Tibial nerve (tissue), 4 donors: ENCODE measurements at regions not wholly inside any gene's neighbourhood (a gene's known extent, or its start where the extent isn't known, plus 50 kb on each side); places are given as distances from the start of the nearest gene placed in this dataset.
"Not testable (repeated sequence)": the region's sequence is repeated elsewhere in the genome, so short reads cannot be mapped to it uniquely, and the experiment has no call there.

Source experiments
- DNase-seq, 2 donors: peaks; one replicate each; pipeline ENCODE4 v3.0.0-alpha.2; 2019; ENCODE audit warnings: low spot score in 2 of 2
- H3K27ac ChIP-seq, 4 donors: fragments of 200-600 bp; sonication (generic) in 3 of 4; one replicate each; pipeline ENCODE4 v1.5.1; 2017 to 2019; ENCODE audit warnings: mild to moderate bottlenecking in 1 of 4
- H3K27me3 ChIP-seq, 2 donors: fragments of 200-600 bp; sonication (generic) in 1 of 2; one replicate each; pipeline versions ENCODE4 v1.5.1 to v1.6.0; 2017 to 2019
- H3K36me3 ChIP-seq, 3 donors: fragments of 200-600 bp; sonication (generic); one replicate each; pipeline ENCODE4 v1.5.1; 2018 to 2019
- H3K4me1 ChIP-seq, 4 donors: fragments of 200-600 bp; sonication (generic) in 3 of 4; one replicate each; pipeline ENCODE4 v1.5.1; 2017 to 2019
- H3K4me3 ChIP-seq, 4 donors: fragments of 200-600 bp; sonication (generic) in 3 of 4; one replicate each; pipeline ENCODE4 v1.5.1; 2017 to 2019; ENCODE audit warnings: mild to moderate bottlenecking in 1 of 4, moderate library complexity in 1 of 4
- H3K9me3 ChIP-seq, 4 donors: fragments of 200-600 bp; sonication (generic) in 3 of 4; one replicate each; pipeline ENCODE4 v1.5.1; 2017 to 2019
- CTCF ChIP-seq, 5 experiments: fragments of 200-600 bp in 3 of 5; fragments of 450-650 bp in 2 of 5; sonication (generic) in 3 of 5; IDR thresholded peaks; one replicate each; pipeline ENCODE4 v1.5.1; 2016 to 2019; ENCODE audit warnings: antibody characterized with exemption in 5 of 5, mild to moderate bottlenecking in 3 of 5, moderate library complexity in 2 of 5
- EP300 ChIP-seq, 2 donors: sonication (generic); formaldehyde crosslinking; IDR thresholded peaks; one replicate each; pipeline ENCODE4 v1.6.1; 2017; ENCODE audit warnings: antibody characterized with exemption in 2 of 2, mild to moderate bottlenecking in 1 of 2
- POLR2A ChIP-seq, 2 donors: fragments of 450-650 bp; IDR thresholded peaks; one replicate each; pipeline ENCODE4 v1.6.1; 2017; ENCODE audit warnings: antibody characterized with exemption in 2 of 2, mild to moderate bottlenecking in 2 of 2, moderate library complexity in 2 of 2
- WGBS, 2 donors: methylation state at CpG; one replicate each; pipeline ENCODE4 v1.1.5; 2018; 5-methylcytosine and 5-hydroxymethylcytosine counted together

DNA sequence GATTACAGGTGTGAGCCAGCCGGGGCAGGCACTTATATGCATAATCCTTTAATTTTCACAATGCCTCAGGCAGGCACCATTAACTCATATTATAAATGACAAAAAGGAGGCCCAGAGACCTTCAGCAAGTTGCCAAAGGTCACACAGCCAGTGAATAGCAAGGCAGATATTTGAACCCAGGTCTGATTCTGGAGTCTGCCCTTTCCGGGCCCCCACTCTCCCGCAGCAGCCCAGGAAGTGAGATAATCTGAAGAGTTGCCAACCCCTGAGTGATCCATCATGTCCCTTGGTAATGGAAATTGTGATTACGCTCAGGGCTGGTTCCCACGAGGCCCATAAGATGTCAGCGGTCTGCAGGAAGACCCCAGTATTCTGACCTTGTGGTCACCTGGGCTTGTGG is 95.3 kb upstream of the MED13L start:
- Histone ChIP-seq H3K4me3 (no peak overlapping the region), H3K36me3 (no peaks in the 10 kb centered on the region), H3K27ac (no peak overlapping the region), H3K9me3 (no peaks in the 10 kb centered on the region), H3K4me1 (peaks cover 0 to 27% (median 2%) of the 10 kb centered on the region in 4 donors), H3K27me3 (no peaks in the 10 kb centered on the region)
- TF ChIP-seq EP300 (IDR thresholded peaks at IDR 0.05): no peak
- no peak for TF ChIP-seq POLR2A (IDR thresholded peaks at IDR 0.05)
- 77 to 81% methylated on average over 6 of the region's 6 CpGs for WGBS, 2 donors
- no peak for DNase-seq

GRCh38 chr12:116373572-116374206 is 96.2 kb upstream of the MED13L start:
- WGBS, 2 donors: 52 to 67% methylated on average over 12 of the region's 12 CpGs
- H3K27ac ChIP-seq: peak overlapping the region in 1 of 4 donors; percentile 5
- no peak for TF ChIP-seq CTCF (IDR thresholded peaks at IDR 0.05)
- TF ChIP-seq EP300 (IDR thresholded peaks at IDR 0.05): no peak
- TF ChIP-seq POLR2A (IDR thresholded peaks at IDR 0.05): no peak
- DNase-seq: no peak
- no peaks in the 10 kb centered on the region for H3K9me3 ChIP-seq
- no peaks in the 10 kb centered on the region for H3K36me3 ChIP-seq
- H3K4me1 ChIP-seq: peaks cover 0 to 23% (median 2%) of the 10 kb centered on the region in 4 donors
- H3K4me3 ChIP-seq: no peak overlapping the region
- H3K27me3 ChIP-seq: no peaks in the 10 kb centered on the region

DNA sequence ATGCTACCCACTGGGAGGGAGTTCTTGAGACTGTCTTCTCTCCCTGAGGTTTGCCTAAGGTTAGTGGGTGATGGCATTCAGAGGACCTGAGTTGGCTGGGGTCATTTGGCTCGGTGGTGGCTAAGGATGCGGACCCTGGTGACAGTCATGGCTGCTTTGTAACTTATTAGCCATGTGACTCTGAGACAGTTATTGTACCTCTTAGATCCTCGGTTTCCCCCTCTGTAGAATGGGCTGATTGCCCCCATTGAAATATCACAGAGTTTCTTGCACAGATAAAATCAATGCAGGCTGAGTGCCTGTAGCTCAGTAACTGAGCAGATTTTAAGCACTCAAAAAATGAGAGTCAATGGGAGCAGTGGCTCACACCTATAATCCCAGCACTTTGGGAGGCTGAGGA is 96.7 kb upstream of the MED13L start:
- Histone ChIP-seq H3K27me3 (no peaks in the 10 kb centered on the region), H3K4me3 (no peak overlapping the region), H3K9me3 (no peaks in the 10 kb centered on the region), H3K27ac (no peak overlapping the region), H3K36me3 (no peaks in the 10 kb centered on the region), H3K4me1 (peaks cover 0 to 23% (median 2%) of the 10 kb centered on the region in 4 donors)
- DNase-seq: no peak
- WGBS, 2 donors: 81 to 86% methylated on average over 3 of the region's 3 CpGs
- TF ChIP-seq POLR2A (IDR thresholded peaks at IDR 0.05) (no peak), EP300 (IDR thresholded peaks at IDR 0.05) (no peak), CTCF (IDR thresholded peaks at IDR 0.05) (no peak)

GRCh38 chr12:116375278-116375842 is 97.9 kb upstream of the MED13L start:
- H3K9me3 ChIP-seq: no peaks in the 10 kb centered on the region
- H3K27me3 ChIP-seq: no peaks in the 10 kb centered on the region
- H3K4me3 ChIP-seq: no peak overlapping the region
- DNase-seq: no peak
- TF ChIP-seq POLR2A (IDR thresholded peaks at IDR 0.05) (no peak), EP300 (IDR thresholded peaks at IDR 0.05) (no peak), CTCF (IDR thresholded peaks at IDR 0.05) (no peak)
- no peak overlapping the region for H3K27ac ChIP-seq
- WGBS, 2 donors: 83 to 85% methylated on average over 9 of the region's 9 CpGs
- H3K4me1 ChIP-seq: peaks cover 0 to 22% (median 2%) of the 10 kb centered on the region in 4 donors
- no peaks in the 10 kb centered on the region for H3K36me3 ChIP-seq

DNA sequence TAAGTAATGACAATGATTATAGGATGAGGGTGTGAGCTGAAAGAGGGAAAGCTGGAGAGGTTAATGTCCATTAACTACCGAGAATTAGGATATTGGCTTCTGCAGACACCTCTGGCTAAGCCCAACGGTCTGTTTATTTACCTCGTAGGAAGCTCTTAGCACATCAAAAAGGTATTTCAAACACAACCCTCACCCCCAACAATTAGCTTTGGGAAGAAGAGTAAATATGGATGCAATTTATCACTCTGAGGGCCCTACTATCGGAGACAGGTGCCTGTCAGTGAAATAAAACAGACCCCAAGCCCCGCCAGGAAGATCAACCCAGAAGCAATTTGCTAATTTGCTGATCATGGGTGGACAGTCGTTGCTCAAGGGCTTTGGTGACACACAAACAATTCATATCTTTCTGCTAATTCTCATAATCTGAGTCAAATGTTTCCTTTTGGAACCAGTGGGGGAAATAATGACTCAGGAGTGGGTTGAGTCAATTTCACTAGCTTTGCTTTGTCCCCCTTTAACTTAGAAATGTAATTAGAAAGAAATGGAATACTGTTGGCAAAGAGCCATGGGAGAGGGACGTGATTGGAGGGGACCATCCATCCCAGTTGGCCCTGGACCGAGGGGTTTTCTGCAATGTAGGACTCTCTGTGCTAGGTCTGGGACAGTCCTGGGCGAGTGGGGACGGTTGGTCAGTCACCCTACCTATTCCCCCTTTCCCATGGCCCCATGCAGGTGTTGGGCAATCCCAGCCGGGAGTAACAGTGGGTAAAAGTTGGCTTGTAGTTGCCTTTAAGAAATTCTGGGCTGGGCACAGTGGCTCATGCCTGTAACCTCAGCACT is 99.1 kb upstream of the MED13L start:
- Histone ChIP-seq H3K36me3 (no peaks in the 10 kb centered on the region), H3K4me1 (peaks cover 0 to 22% (median 3%) of the 10 kb centered on the region in 4 donors), H3K9me3 (no peaks in the 10 kb centered on the region), H3K4me3 (no peak overlapping the region), H3K27ac (no peak overlapping the region), H3K27me3 (no peaks in the 10 kb centered on the region)
- WGBS, 2 donors: 61 to 66% methylated on average over 11 of the region's 11 CpGs
- TF ChIP-seq EP300 (IDR thresholded peaks at IDR 0.05) (no peak), POLR2A (IDR thresholded peaks at IDR 0.05) (no peak), CTCF (IDR thresholded peaks at IDR 0.05) (no peak)
- DNase-seq: no peak

DNA sequence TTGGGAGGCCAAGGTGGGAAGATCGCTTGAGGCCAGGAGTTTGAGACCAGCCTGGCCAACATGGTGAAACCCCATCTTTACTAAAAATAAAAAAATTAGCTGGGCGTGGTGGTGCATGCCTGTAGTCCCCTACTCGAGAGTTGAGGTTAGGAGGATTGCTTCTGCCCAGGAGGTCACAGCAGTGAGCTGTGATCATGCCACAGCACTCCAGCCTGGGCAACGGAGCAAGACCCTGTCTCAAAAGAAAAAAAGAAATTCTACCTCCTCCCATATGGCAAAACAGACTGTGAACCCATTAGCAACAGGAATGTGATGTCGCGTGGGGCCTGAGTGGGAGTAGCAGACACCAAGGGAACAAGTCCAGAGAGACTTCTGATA is 99.7 kb upstream of the MED13L start:
- WGBS, 2 donors: 90 to 92% methylated on average over 6 of the region's 6 CpGs
- not testable (repeated sequence) for H3K36me3 ChIP-seq, DNase-seq, H3K4me3 ChIP-seq, H3K9me3 ChIP-seq, H3K27ac ChIP-seq, H3K27me3 ChIP-seq
- H3K4me1 ChIP-seq: peaks cover 0 to 28% (median 6%) of the 10 kb centered on the region in 4 donors
